SU-DHL-6 (cell line): ENCODE measurements at regions not wholly inside any gene's neighbourhood (a gene's known extent, or its start where the extent isn't known, plus 50 kb on each side); places are given as distances from the start of the nearest gene placed in this dataset.

Experiments used
- H2AFZ ChIP-seq: fragments of 200-600 bp; sonication (generic); 2 replicates; pipeline ENCODE4 v1.6.1; 2014; ENCODE audit warnings: low read depth, mild to moderate bottlenecking, moderate library complexity, mixed read lengths, antibody characterized with exemption, low read length; ENCODE audit not compliant: severe bottlenecking
- H3F3A ChIP-seq: fragments of 200-600 bp; shearing (Covaris generic); 2 replicates; pipeline ENCODE4 v1.6.0; 2016; ENCODE audit warnings: antibody characterized with exemption, mild to moderate bottlenecking; ENCODE audit not compliant: insufficient read depth
- H3K27ac ChIP-seq: fragments of 200-600 bp; sonication (generic); 2 replicates; pipeline ENCODE4 v1.5.1; 2016; ENCODE audit warnings: low read depth, mild to moderate bottlenecking, low read length, moderate library complexity, mixed read lengths
- H3K27me3 ChIP-seq: fragments of 200-600 bp; sonication (generic), shearing (Covaris generic); 2 replicates; pipeline ENCODE4 v1.6.0; 2014; ENCODE audit warnings: mild to moderate bottlenecking, low read length
- H3K36me3 ChIP-seq: fragments of 200-600 bp; sonication (generic); 2 replicates; pipeline ENCODE4 v1.6.1; 2014; ENCODE audit warnings: mild to moderate bottlenecking, low read length, mixed read lengths
- H3K4me2 ChIP-seq: fragments of 300-600, 200-600 bp; shearing (Covaris generic), sonication (generic); 2 replicates; pipeline ENCODE4 v1.6.0; 2014; ENCODE audit warnings: low read length, low read depth, mild to moderate bottlenecking; ENCODE audit not compliant: poor library complexity, severe bottlenecking
- H3K4me3 ChIP-seq: fragments of 200-600 bp; sonication (generic); 2 replicates; pipeline ENCODE4 v1.5.1; 2014; ENCODE audit warnings: antibody characterized with exemption, low read length, mild to moderate bottlenecking, mixed read lengths; ENCODE audit not compliant: insufficient read depth, poor library complexity, severe bottlenecking
- H3K79me2 ChIP-seq: fragments of 200-600 bp; sonication (generic); 2 replicates; pipeline ENCODE4 v1.6.1; 2014; ENCODE audit warnings: mild to moderate bottlenecking, low read length, moderate library complexity; ENCODE audit not compliant: insufficient read depth
- H3K9ac ChIP-seq: fragments of 200-600 bp; sonication (generic); 2 replicates; pipeline ENCODE4 v1.7.0; 2014; ENCODE audit warnings: mild to moderate bottlenecking, low read length
- H3K9me2 ChIP-seq: fragments of 200-600 bp; sonication (generic); replicated peaks from 2 replicates; pipeline ENCODE4 v1.6.1; 2014; ENCODE audit warnings: low read length; ENCODE audit not compliant: insufficient read depth
- H3K9me3 ChIP-seq: fragments of 200-600 bp; sonication (generic); 2 replicates; pipeline ENCODE4 v1.6.1; 2014; ENCODE audit warnings: low read length, mixed read lengths; ENCODE audit not compliant: insufficient read depth
- H4K20me1 ChIP-seq: fragments of 200-600 bp; sonication (generic); 2 replicates; pipeline ENCODE4 v1.6.1; 2014; ENCODE audit warnings: low read depth, mild to moderate bottlenecking, antibody characterized with exemption, low read length, moderate library complexity, mixed read lengths
- CTCF ChIP-seq: fragments of 200-600 bp; sonication (generic); IDR thresholded peaks from one replicate; pipeline ENCODE4 v1.5.1; 2017; ENCODE audit warnings: antibody characterized with exemption, mild to moderate bottlenecking, low read length, moderate library complexity; ENCODE audit not compliant: insufficient read depth, poor library complexity, severe bottlenecking
- EZH2phosphoT487 ChIP-seq: fragments of 200-600 bp; sonication (generic), shearing (Covaris generic); conservative IDR thresholded peaks from 2 replicates; pipeline ENCODE4 v1.6.1; 2018; ENCODE audit warnings: mild to moderate bottlenecking, antibody characterized with exemption, low read length, moderate library complexity, mixed read lengths

GRCh38 chr5:6296524-6296923 lies 81.8 kb downstream of the MED10 start:
- H3K79me2 ChIP-seq: no peaks in the 10 kb centered on the region
- H3F3A ChIP-seq: no peaks in the 10 kb centered on the region
- no peaks in the 10 kb centered on the region for H3K9me3 ChIP-seq
- H2AFZ ChIP-seq: no peak overlapping the region
- no peaks in the 10 kb centered on the region for H3K36me3 ChIP-seq
- no peak overlapping the region for H3K27ac ChIP-seq
- no peak overlapping the region for H3K4me2 ChIP-seq
- no peaks in the 10 kb centered on the region for H3K9me2 ChIP-seq
- no peak overlapping the region for H3K9ac ChIP-seq
- no peak overlapping the region for H3K4me3 ChIP-seq
- no peaks in the 10 kb centered on the region for H4K20me1 ChIP-seq
- TF ChIP-seq CTCF (no peak), EZH2phosphoT487 (no peak)
- H3K27me3 ChIP-seq: no peaks in the 10 kb centered on the region

- Histone ChIP-seq H2AFZ (no peak overlapping the region), H3K9me3 (no peaks in the 10 kb centered on the region), H3K79me2 (no peaks in the 10 kb centered on the region), H3K4me2 (no peak overlapping the region), H3K4me3 (no peak overlapping the region), H3K36me3 (no peaks in the 10 kb centered on the region), H3K9ac (no peak overlapping the region), H3K27ac (no peak overlapping the region), H4K20me1 (no peaks in the 10 kb centered on the region; the same call in 1 of the 2 replicates), H3K9me2 (no peaks in the 10 kb centered on the region), H3K27me3 (no peaks in the 10 kb centered on the region), H3F3A (no peaks in the 10 kb centered on the region)
- TF ChIP-seq CTCF (no peak), EZH2phosphoT487 (no peak)
Observed at GRCh38 chr5:6291961-6292360, 86.4 kb downstream of the MED10 start.

GRCh38 chr5:6289239-6289638 lies 89.1 kb downstream of the MED10 start:
- Histone ChIP-seq H3K4me3 (no peak overlapping the region), H3K27ac (no peak overlapping the region), H3K36me3 (no peaks in the 10 kb centered on the region), H3F3A (no peaks in the 10 kb centered on the region), H3K4me2 (no peak overlapping the region), H3K9ac (no peak overlapping the region), H3K9me2 (no peaks in the 10 kb centered on the region), H2AFZ (no peak overlapping the region), H3K79me2 (no peaks in the 10 kb centered on the region), H3K9me3 (no peaks in the 10 kb centered on the region), H4K20me1 (no peaks in the 10 kb centered on the region; the same call in 1 of the 2 replicates), H3K27me3 (no peaks in the 10 kb centered on the region)
- no peak for TF ChIP-seq CTCF
- no peak for TF ChIP-seq EZH2phosphoT487
